NT2/D1 (cell line): ENCODE measurements at regions not wholly inside any gene's neighbourhood (a gene's known extent, or its start where the extent isn't known, plus 50 kb on each side); places are given as distances from the start of the nearest gene placed in this dataset.
"Not testable (repeated sequence)": the region's sequence is repeated elsewhere in the genome, so short reads cannot be mapped to it uniquely, and the experiment has no call there.

Source experiments
- DNase-seq: peaks from one replicate; pipeline ENCODE4 v3.0.0-alpha.2; 2011; ENCODE audit warnings: low read depth, low spot score
- H3K27me3 ChIP-seq: 2 replicates; pipeline ENCODE4 v1.6.0; 2011; ENCODE audit warnings: mild to moderate bottlenecking; ENCODE audit not compliant: insufficient read length, insufficient read depth
- H3K36me3 ChIP-seq: 2 replicates; pipeline ENCODE4 v1.6.1; 2011; ENCODE audit warnings: mild to moderate bottlenecking, low read length, mixed read lengths; ENCODE audit not compliant: insufficient read depth, insufficient read length
- H3K4me1 ChIP-seq: 2 replicates; pipeline ENCODE4 v1.5.1; 2011; ENCODE audit not compliant: insufficient read depth, insufficient read length
- H3K4me3 ChIP-seq: 2 replicates; pipeline ENCODE4 v1.5.1; 2011; ENCODE audit warnings: low read depth; ENCODE audit not compliant: insufficient read length
- H3K9ac ChIP-seq: 2 replicates; pipeline ENCODE4 v1.6.0; 2011; ENCODE audit warnings: low read depth; ENCODE audit not compliant: insufficient read length
- H3K9me3 ChIP-seq: 2 replicates; pipeline ENCODE4 v1.5.1; 2011; ENCODE audit warnings: mild to moderate bottlenecking, low read length; ENCODE audit not compliant: insufficient read depth
- SUZ12 ChIP-seq: IDR thresholded peaks from 2 replicates; pipeline ENCODE4 v1.6.1; 2011; ENCODE audit not compliant: insufficient read length, insufficient read depth; ENCODE audit errors: extremely low read depth
- YY1 ChIP-seq: IDR thresholded peaks from 2 replicates; pipeline ENCODE4 v1.6.1; 2011; ENCODE audit not compliant: insufficient read length, insufficient read depth
- ZNF274 ChIP-seq: IDR thresholded peaks from 2 replicates; pipeline ENCODE4 v1.6.1; 2011; ENCODE audit warnings: mild to moderate bottlenecking, low read depth, low read length

DNA sequence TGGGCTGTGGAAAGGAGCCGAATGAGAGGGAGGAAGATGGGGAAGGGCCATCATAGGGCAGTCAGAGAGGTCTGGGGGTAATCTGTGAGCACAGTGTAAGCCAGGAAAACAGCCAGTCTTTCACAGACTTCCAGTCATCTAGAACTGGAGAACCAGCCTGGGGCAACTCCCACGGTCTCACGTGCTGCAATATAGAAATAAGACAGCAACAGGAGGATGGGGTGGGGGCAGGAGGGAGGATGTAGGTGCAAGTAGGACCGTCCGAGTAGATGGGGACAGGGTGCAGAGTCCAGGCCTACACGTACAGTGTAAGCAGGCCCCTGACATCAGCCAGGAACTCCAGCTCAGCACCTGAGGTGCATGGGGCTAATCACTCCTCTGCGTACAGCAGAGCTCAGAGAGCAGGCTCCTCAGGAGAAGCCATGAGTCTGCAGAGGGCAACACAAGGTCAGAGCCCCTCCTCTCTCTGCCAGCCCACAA lies 58.2 kb upstream of the TNFAIP3 start:
- no peak for TF ChIP-seq ZNF274
- no peak for TF ChIP-seq YY1
- H3K9ac ChIP-seq: no peak overlapping the region
- no peak for DNase-seq

GRCh38 chr6:137809895-137810553 lies 57.0 kb upstream of the TNFAIP3 start:
- H3K9me3 ChIP-seq, H3K4me1 ChIP-seq, H3K36me3 ChIP-seq, DNase-seq, H3K4me3 ChIP-seq, H3K27me3 ChIP-seq, H3K9ac ChIP-seq: not testable (repeated sequence)

More for the DNA sequence above, 58.2 kb upstream of the TNFAIP3 start:
- Histone ChIP-seq H3K36me3 (no peaks in the 10 kb centered on the region), H3K4me1 (peaks cover 2% of the 10 kb centered on the region), H3K4me3 (no peak overlapping the region), H3K27me3 (no peaks in the 10 kb centered on the region), H3K9me3 (no peaks in the 10 kb centered on the region)

DNA sequence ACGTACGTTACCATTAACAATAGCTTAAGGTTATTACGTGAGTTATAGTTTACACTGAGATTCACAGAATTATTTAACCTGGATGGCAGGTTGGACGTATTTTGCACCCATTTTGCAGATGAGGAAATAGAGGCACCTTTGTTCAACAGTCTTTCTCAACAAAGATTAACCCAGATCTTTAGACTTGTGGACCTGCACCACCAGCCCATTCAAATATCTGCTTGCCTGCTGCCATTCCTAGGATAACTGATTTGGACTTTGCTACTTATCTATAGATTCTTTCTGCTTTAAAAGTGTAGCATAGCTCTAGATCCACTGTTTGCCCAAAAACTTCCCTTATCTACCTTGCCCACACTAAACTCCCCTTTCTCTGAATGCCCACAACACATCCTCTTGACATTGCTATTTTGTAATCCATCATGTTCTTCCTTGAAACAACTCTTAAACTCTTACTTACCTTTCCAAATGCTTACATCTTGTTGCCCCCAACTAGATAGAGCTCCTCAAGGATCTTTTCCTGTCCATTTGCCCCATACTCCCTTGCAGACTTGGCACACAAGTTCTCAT lies 56.4 kb upstream of the TNFAIP3 start:
- Histone ChIP-seq H3K4me1 (peaks cover 2% of the 10 kb centered on the region), H3K9ac (no peak overlapping the region), H3K27me3 (no peaks in the 10 kb centered on the region), H3K4me3 (no peak overlapping the region), H3K9me3 (no peaks in the 10 kb centered on the region), H3K36me3 (no peaks in the 10 kb centered on the region)
- no peak for DNase-seq
- TF ChIP-seq SUZ12 (no peak), ZNF274 (no peak), YY1 (no peak)

DNA sequence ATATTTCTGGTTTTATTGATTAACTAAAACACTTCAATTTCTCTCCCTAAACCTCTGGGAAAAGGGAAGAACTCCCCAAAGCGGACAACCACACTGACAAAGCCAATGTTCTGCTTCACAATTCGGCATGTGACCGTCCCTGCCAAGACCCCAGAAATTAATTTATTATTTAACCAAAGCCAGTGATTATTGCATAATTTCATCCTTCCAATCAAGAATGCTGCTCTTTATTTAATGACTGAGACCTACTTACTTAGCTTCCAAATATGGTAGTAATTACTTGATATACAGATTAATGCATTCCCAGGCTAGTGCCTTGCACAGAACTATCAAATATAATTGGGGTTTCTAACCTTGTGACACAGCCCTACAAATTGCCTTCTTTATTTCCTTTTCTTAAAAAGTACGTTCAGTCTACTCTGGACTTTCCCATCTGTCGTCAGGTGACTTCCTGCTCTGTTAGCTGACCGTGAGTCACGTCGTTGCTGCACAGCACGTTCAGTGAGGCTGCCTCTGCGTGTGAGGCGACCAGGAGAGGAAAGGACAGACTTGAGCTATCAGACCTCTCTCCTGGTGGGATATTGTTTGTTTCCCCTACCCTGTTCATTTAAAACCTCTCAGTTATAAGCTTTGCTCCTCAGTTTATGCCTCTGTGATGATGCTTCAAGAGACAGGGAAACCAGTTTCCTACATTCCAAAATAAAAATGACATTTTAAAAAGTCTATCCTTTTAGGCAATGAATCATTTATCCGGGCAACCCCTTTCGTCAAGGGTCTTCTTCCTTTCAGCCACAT lies 55.7 kb upstream of the TNFAIP3 start:
- peaks cover 2% of the 10 kb centered on the region for H3K4me1 ChIP-seq
- no peak overlapping the region for H3K4me3 ChIP-seq
- no peak overlapping the region for H3K9ac ChIP-seq
- no peaks in the 10 kb centered on the region for H3K9me3 ChIP-seq
- TF ChIP-seq YY1 (no peak), ZNF274 (no peak), SUZ12 (no peak)
- H3K36me3 ChIP-seq: no peaks in the 10 kb centered on the region
- no peaks in the 10 kb centered on the region for H3K27me3 ChIP-seq
- no peak for DNase-seq

DNA sequence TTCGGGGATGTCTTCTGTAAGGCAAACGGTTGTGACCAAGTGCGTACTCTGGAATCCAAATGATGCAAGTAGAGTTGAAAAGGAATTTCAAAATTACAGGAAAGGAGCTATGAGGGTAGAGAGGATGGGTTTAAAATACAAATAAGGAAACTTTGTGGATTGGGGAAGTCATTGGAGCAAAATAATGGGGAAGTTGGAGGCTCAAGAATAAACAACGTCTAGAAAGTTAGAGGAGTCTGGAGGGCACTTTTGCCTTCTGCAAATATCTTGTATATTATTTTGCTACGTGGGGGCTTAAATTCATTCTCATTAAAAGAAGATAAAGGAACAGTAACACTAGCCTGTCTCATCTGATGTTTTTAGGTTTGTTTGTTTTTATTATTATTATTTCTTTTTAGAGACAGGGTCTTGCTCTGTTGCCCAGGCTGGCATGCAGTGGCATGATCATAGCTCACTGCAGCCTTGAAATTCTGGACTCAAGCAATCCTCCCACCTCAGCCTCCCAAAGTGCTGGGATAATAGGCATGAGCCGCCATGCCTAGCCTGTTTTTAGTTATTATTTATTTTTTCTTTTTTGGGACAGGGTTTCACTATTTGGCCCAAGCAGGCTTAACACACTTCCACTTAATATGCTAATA lies 55.0 kb upstream of the TNFAIP3 start:
- H3K27me3 ChIP-seq: no peaks in the 10 kb centered on the region
- TF ChIP-seq SUZ12: no peak
- no peak for TF ChIP-seq ZNF274
- TF ChIP-seq YY1: no peak
- DNase-seq: no peak
- H3K36me3 ChIP-seq: no peaks in the 10 kb centered on the region
- H3K4me1 ChIP-seq: peaks cover 2% of the 10 kb centered on the region
- H3K9me3 ChIP-seq: no peaks in the 10 kb centered on the region
- no peak overlapping the region for H3K9ac ChIP-seq
- H3K4me3 ChIP-seq: no peak overlapping the region

DNA sequence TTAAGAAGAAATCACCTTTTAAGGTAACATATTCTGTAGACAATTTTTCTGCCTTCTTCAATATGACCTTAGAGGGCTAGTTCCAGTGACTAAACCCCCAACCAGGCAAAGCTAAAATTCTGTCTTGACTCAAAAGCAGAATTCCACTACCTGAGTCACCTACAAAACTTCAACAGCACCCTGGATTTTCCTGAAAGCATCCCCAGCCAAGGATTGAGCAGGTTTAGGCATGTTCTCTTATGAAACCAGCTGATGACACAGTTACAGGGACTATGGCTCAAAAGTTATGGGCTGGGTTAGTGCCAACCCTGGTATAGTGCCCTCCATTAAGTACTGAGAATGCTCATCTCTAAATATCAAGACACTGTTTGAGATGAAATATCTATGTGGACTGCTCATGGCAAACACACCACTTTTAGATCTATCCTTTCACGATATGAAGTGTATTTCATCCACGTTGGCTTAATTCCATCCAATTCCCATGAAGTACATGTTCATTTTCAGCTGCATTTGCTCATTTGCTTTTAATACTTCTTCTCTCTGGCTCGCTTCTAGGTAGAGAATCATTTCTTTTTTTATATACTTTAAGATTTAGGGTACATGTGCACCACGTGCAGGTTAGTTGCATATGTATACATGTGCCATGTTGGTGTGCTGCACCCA lies 53.6 kb upstream of the TNFAIP3 start:
- Histone ChIP-seq H3K36me3 (no peaks in the 10 kb centered on the region), H3K27me3 (no peaks in the 10 kb centered on the region), H3K4me1 (peaks cover 2% of the 10 kb centered on the region), H3K9ac (no peak overlapping the region), H3K4me3 (no peak overlapping the region), H3K9me3 (no peaks in the 10 kb centered on the region)
- DNase-seq: no peak
- TF ChIP-seq SUZ12: no peak

DNA sequence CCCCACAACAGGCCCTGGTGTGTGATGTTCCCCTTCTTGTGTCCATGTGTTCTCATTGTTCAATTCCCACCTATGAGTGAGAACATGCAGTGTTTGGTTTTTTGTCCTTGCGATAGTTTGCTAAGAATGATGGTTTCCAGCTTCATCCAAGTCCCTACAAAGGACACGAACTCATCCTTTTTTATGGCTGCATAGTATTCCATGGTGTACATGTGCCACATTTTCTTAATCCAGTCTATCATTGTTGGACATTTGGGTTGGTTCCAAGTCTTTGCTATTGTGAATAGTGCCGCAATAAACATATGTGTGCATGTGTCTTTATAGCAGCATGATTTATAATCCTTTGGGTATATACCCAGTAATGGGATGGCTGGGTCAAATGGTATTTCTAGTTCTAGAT lies 53.0 kb upstream of the TNFAIP3 start:
- not testable (repeated sequence) for H3K27me3 ChIP-seq, H3K9ac ChIP-seq, DNase-seq, H3K9me3 ChIP-seq, H3K36me3 ChIP-seq, H3K4me3 ChIP-seq, H3K4me1 ChIP-seq
